Fibroblast of villous mesenchyme (primary cell): ENCODE measurements at regions not wholly inside any gene's neighbourhood (a gene's known extent, or its start where the extent isn't known, plus 50 kb on each side); places are given as distances from the start of the nearest gene placed in this dataset.

Experiments used
- DNase-seq: peaks from one replicate; pipeline ENCODE4 v3.0.0-alpha.2; 2010; ENCODE audit warnings: low read depth
- H3K4me3 ChIP-seq: 2 replicates; pipeline ENCODE4 v1.5.1; 2011; ENCODE audit warnings: low read depth, mild to moderate bottlenecking, low read length
- CTCF ChIP-seq: IDR thresholded peaks from 2 replicates; pipeline ENCODE4 v1.5.1; 2012; ENCODE audit warnings: low read depth, mild to moderate bottlenecking, low read length; ENCODE audit not compliant: insufficient read depth

GRCh38 chr18:59047321-59048047 lies 92.2 kb upstream of the SEC11C start:
- H3K4me3 ChIP-seq = no peak overlapping the region
- DNase-seq = no peak
- no peak for TF ChIP-seq CTCF

GRCh38 chr18:59048048-59048363 lies 91.7 kb upstream of the SEC11C start:
- DNase-seq = no peak
- TF ChIP-seq CTCF = no peak
- no peak overlapping the region for H3K4me3 ChIP-seq

GRCh38 chr18:59048378-59048777 lies 91.3 kb upstream of the SEC11C start:
- no peak overlapping the region for H3K4me3 ChIP-seq
- no peak for TF ChIP-seq CTCF
- DNase-seq = no peak

- DNase-seq = no peak
- no peak for TF ChIP-seq CTCF
- no peak overlapping the region for H3K4me3 ChIP-seq
Measured at GRCh38 chr18:59049721-59050660, 89.7 kb upstream of the SEC11C start.

- DNase-seq = no peak
- no peak overlapping the region for H3K4me3 ChIP-seq
- TF ChIP-seq CTCF = no peak
Measured at GRCh38 chr18:59050661-59051057, 89.0 kb upstream of the SEC11C start.

GRCh38 chr18:59051470-59052165 lies 88.1 kb upstream of the SEC11C start:
- TF ChIP-seq CTCF = no peak
- H3K4me3 ChIP-seq = no peak overlapping the region
- DNase-seq = no peak
